OCI-LY3 (cell line): ENCODE measurements at regions not wholly inside any gene's neighbourhood (a gene's known extent, or its start where the extent isn't known, plus 50 kb on each side); places are given as distances from the start of the nearest gene placed in this dataset.

Experiments used
- EZH2phosphoT487 ChIP-seq: fragments of 200-600 bp; shearing (Covaris generic); IDR thresholded peaks from 2 replicates; pipeline ENCODE4 v1.6.1; 2018; ENCODE audit warnings: antibody characterized with exemption, mixed run types, low read depth
- TF ChIP-seq, protein P1 (sequence below): fragments of 200-600, 300-600 bp; sonication (generic); IDR thresholded peaks from 2 replicates; pipeline ENCODE4 v1.5.1; 2014; ENCODE audit warnings: antibody characterized with exemption, low read length, low read depth

DNA sequence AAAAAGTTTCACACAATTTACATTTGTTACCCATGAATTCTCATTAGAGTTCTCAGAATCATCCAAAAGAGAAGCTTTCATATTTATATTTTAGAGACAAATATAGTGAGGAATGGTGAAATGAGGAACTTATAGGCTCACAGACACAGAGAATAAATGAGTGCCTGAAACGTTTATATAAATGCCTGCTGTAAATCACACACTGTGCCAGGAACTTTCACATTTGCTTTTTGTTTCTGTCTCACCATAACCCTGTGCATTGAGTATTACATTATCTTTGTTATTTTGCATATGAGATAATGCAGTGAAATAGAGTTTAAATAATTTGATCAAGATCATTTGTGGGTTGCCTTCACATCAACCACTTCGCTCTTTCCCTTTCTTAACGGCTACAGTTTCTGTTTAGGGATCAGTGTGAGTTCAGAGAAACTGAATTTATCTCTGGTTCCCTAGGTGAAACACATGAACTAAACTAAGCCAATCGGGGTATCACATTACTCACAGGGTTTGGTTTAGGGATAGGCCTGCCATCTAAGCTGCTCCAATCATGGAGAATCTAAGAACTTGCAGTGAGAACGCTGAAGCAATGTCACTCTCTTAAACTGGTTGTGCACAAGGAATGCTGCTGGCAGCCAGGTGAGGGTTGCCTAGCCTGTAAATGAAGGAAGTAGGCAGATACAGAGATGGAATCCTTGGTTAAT is 1339.2 kb upstream of the TENM4 start:
- no peak for TF ChIP-seq EZH2phosphoT487
- TF ChIP-seq, protein P1, sequence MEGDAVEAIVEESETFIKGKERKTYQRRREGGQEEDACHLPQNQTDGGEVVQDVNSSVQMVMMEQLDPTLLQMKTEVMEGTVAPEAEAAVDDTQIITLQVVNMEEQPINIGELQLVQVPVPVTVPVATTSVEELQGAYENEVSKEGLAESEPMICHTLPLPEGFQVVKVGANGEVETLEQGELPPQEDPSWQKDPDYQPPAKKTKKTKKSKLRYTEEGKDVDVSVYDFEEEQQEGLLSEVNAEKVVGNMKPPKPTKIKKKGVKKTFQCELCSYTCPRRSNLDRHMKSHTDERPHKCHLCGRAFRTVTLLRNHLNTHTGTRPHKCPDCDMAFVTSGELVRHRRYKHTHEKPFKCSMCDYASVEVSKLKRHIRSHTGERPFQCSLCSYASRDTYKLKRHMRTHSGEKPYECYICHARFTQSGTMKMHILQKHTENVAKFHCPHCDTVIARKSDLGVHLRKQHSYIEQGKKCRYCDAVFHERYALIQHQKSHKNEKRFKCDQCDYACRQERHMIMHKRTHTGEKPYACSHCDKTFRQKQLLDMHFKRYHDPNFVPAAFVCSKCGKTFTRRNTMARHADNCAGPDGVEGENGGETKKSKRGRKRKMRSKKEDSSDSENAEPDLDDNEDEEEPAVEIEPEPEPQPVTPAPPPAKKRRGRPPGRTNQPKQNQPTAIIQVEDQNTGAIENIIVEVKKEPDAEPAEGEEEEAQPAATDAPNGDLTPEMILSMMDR: no peak
